ENCODE measurements at regions not wholly inside any gene's neighbourhood (a gene's known extent, or its start where the extent isn't known, plus 50 kb on each side); places are given as distances from the start of the nearest gene placed in this dataset.
A peak's percentile ranks its signal among the peaks of the same experiment; 100 is the strongest.

GRCh38 chr2:207311316-207312005 is 145.7 kb upstream of the KLF7 start:
- TF ChIP-seq CTCF (IDR thresholded peaks at IDR 0.05 in 2 of 3, conservative IDR thresholded peaks at IDR 0.05 in 1 of 3; ENCODE audit: borderline replicate concordance in 1 of 3, insufficient read depth in 1 of 3, low read depth in 2 of 3, low read length in 2 of 3) (peak in 1 of 3 experiments; percentile 21; a peak in 2 of 6 replicates), POLR2AphosphoS5 (IDR thresholded peaks at IDR 0.05; ENCODE audit: low read depth, low read length) (peak; percentile 17; the same call in 1 of the 2 replicates), POLR2A (IDR thresholded peaks at IDR 0.05; ENCODE audit: borderline replicate concordance, extremely low read depth, insufficient read depth, insufficient read length) (no peak), EZH2phosphoT487 (IDR thresholded peaks at IDR 0.05; ENCODE audit: borderline replicate concordance) (no peak), JUND (IDR thresholded peaks at IDR 0.05) (peak; percentile 49), ZNF274 (IDR thresholded peaks at IDR 0.05; ENCODE audit: low read depth, low read length) (no peak), CEBPB (IDR thresholded peaks at IDR 0.05; ENCODE audit: low read depth) (peak; percentile 82), EZH2 (IDR thresholded peaks at IDR 0.05) (no peak), EGR1 (IDR thresholded peaks at IDR 0.05; ENCODE audit: low read depth) (no peak), FOSL1 (IDR thresholded peaks at IDR 0.05; ENCODE audit: low read depth) (peak; percentile 51), SP1 (IDR thresholded peaks at IDR 0.05; ENCODE audit: low read depth) (peak; percentile 47), MAX (IDR thresholded peaks at IDR 0.05) (peak; percentile 37), REST (IDR thresholded peaks at IDR 0.05; ENCODE audit: low read depth) (no peak)
